ENCODE measurements at regions not wholly inside any gene's neighbourhood (a gene's known extent, or its start where the extent isn't known, plus 50 kb on each side); places are given as distances from the start of the nearest gene placed in this dataset.

- Histone ChIP-seq H3K4me2 (no peak overlapping the region), H3K79me2 (no peaks in the 10 kb centered on the region), H2AFZ (no peak overlapping the region), H3K9me3 (ENCODE audit: low read depth) (no peaks in the 10 kb centered on the region), H3K27ac (no peak overlapping the region), H3K9me2 (replicated peaks; ENCODE audit: insufficient read depth) (no peaks in the 10 kb centered on the region), H3K36me3 (replicated peaks; ENCODE audit: insufficient read depth, low read depth) (no peaks in the 10 kb centered on the region), H3K4me3 (no peak overlapping the region), H3K27me3 (no peaks in the 10 kb centered on the region), H3K4me1 (ENCODE audit: insufficient read depth) (no peaks in the 10 kb centered on the region), H4K20me1 (ENCODE audit: insufficient read depth, poor library complexity, severe bottlenecking) (no peaks in the 10 kb centered on the region)
- no peak for DNase-seq (ENCODE audit: low spot score)
- TF ChIP-seq EZH2phosphoT487 (IDR thresholded peaks at IDR 0.05; ENCODE audit: low read depth, severe bottlenecking, unreplicated experiment): no peak
- TF ChIP-seq CTCF (IDR thresholded peaks at IDR 0.05; ENCODE audit: poor library complexity): no peak
- no peak for TF ChIP-seq EZH2 (IDR thresholded peaks at IDR 0.05; ENCODE audit: borderline replicate concordance)
These were observed 330.8 kb downstream of the LIG4 start for GRCh38 chr13:107884564-107884963.

DNA sequence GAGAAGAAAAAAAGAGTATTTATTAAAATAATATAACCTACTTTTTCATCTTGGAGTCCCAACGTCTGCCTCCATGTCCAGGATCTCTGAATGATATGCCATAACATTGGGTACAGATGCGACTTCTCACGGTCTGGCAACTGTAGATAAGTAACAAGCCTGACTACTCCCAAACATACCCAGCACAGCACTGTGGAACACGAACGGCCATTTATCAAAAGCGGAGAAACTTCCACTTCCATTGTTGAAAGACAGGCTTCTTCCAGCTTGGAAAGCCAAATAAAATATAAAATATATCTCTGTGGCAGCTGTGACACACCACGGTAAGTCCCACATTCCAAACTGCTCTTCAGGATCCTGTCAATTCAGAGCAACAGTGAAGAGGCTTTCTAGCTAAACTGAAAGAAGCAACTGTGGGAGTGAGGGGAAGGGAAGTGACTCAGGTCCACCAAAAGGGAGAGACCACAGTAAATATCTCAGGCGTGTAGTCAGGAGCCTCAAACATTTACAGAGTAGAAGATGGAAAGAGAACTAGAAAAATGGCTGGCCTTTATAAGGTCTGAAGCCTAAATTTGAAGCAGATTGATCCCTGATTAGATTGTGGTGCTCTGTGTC, 331.7 kb downstream of the LIG4 start:
- Histone ChIP-seq H3K27me3 (no peaks in the 10 kb centered on the region), H3K79me2 (no peaks in the 10 kb centered on the region), H2AFZ (no peak overlapping the region), H3K9me2 (replicated peaks; ENCODE audit: insufficient read depth) (no peaks in the 10 kb centered on the region), H3K4me1 (ENCODE audit: insufficient read depth) (no peaks in the 10 kb centered on the region), H3K27ac (no peak overlapping the region), H3K9me3 (ENCODE audit: low read depth) (no peaks in the 10 kb centered on the region), H3K4me2 (no peak overlapping the region), H3K36me3 (replicated peaks; ENCODE audit: insufficient read depth, low read depth) (no peaks in the 10 kb centered on the region), H3K4me3 (no peak overlapping the region), H4K20me1 (ENCODE audit: insufficient read depth, poor library complexity, severe bottlenecking) (no peaks in the 10 kb centered on the region)
- no peak for DNase-seq (ENCODE audit: low spot score)
- 86% methylated on average over 8 of the region's 8 CpGs for WGBS (ENCODE audit: low lambda C conversion rate, missing lambda C conversion rate)
- TF ChIP-seq CTCF (IDR thresholded peaks at IDR 0.05; ENCODE audit: poor library complexity): no peak
- TF ChIP-seq EZH2phosphoT487 (IDR thresholded peaks at IDR 0.05; ENCODE audit: low read depth, severe bottlenecking, unreplicated experiment): no peak
- no peak for TF ChIP-seq EZH2 (IDR thresholded peaks at IDR 0.05; ENCODE audit: borderline replicate concordance)

- H3K4me3 ChIP-seq: no peak overlapping the region
- H3K36me3 ChIP-seq (replicated peaks; ENCODE audit: insufficient read depth, low read depth): no peaks in the 10 kb centered on the region
- DNase-seq (ENCODE audit: low spot score): no peak
- TF ChIP-seq EZH2phosphoT487 (IDR thresholded peaks at IDR 0.05; ENCODE audit: low read depth, severe bottlenecking, unreplicated experiment) (no peak), CTCF (IDR thresholded peaks at IDR 0.05; ENCODE audit: poor library complexity) (no peak), EZH2 (IDR thresholded peaks at IDR 0.05; ENCODE audit: borderline replicate concordance) (no peak)
- H3K9me3 ChIP-seq (ENCODE audit: low read depth): no peaks in the 10 kb centered on the region
- no peak overlapping the region for H3K4me2 ChIP-seq
- H4K20me1 ChIP-seq (ENCODE audit: insufficient read depth, poor library complexity, severe bottlenecking): no peaks in the 10 kb centered on the region
- H3K27ac ChIP-seq: no peak overlapping the region
- H3K9me2 ChIP-seq (replicated peaks; ENCODE audit: insufficient read depth): no peaks in the 10 kb centered on the region
- H2AFZ ChIP-seq: no peak overlapping the region
- no peaks in the 10 kb centered on the region for H3K79me2 ChIP-seq
- WGBS (ENCODE audit: low lambda C conversion rate, missing lambda C conversion rate): 85% methylated on average over 11 of the region's 11 CpGs
- no peaks in the 10 kb centered on the region for H3K4me1 ChIP-seq (ENCODE audit: insufficient read depth)
- no peaks in the 10 kb centered on the region for H3K27me3 ChIP-seq
These were observed 332.4 kb downstream of the LIG4 start for GRCh38 chr13:107882708-107883560.

Data from hepatocyte (in vitro differentiated cells).